ENCODE measurements at regions not wholly inside any gene's neighbourhood (a gene's known extent, or its start where the extent isn't known, plus 50 kb on each side); places are given as distances from the start of the nearest gene placed in this dataset.
A peak's percentile ranks its signal among the peaks of the same experiment; 100 is the strongest.
"Not testable (repeated sequence)": the region's sequence is repeated elsewhere in the genome, so short reads cannot be mapped to it uniquely, and the experiment has no call there.

DNA sequence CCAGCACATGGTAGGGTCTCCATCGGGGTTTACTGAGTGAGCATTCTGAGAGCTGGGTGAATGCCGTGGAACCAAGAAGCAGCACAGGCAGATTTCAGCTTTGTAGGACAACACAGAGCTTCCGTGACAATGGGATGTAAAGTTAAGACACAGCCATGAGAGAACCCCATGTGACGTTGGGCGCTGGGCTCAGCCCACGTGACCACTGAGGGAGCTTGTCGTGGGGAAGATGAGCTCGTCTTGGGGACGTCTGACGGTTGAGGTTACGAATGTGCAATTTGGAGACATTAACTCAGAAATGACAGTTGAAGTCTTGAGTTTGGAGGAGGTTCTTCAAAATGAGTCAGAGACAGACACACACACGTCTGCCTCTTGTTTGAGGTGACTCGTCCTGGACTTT is 51.5 kb upstream of the MUC20 start:
- not testable (repeated sequence) for H3K4me3 ChIP-seq (ENCODE audit: low read depth in 1 of 2, low read length in 2 of 2); H3K4me1 ChIP-seq (ENCODE audit: control insufficient read depth in 1 of 2, insufficient read depth in 2 of 2, low read length in 2 of 2); H3K9ac ChIP-seq (ENCODE audit: low read depth in 1 of 2, low read length in 2 of 2); H3K27me3 ChIP-seq (ENCODE audit: control insufficient read depth in 1 of 2, insufficient read depth in 2 of 2, low read length in 2 of 2); H3K27ac ChIP-seq (ENCODE audit: low read depth, low read length); H3K9me3 ChIP-seq (ENCODE audit: control insufficient read depth in 1 of 2, low read length in 2 of 2)
- H3K36me3 ChIP-seq (ENCODE audit: control insufficient read depth in 1 of 2, insufficient read depth in 2 of 2, low read length in 2 of 2), result peaks cover 4 to 52% of the 10 kb centered on the region in 2 donors

GRCh38 chr3:195668131-195668766 is 52.5 kb upstream of the MUC20 start:
- not testable (repeated sequence) for H3K27me3 ChIP-seq (ENCODE audit: control insufficient read depth in 1 of 2, insufficient read depth in 2 of 2, low read length in 2 of 2); H3K27ac ChIP-seq (ENCODE audit: low read depth, low read length); H3K9me3 ChIP-seq (ENCODE audit: control insufficient read depth in 1 of 2, low read length in 2 of 2); H3K4me1 ChIP-seq (ENCODE audit: control insufficient read depth in 1 of 2, insufficient read depth in 2 of 2, low read length in 2 of 2); H3K4me3 ChIP-seq (ENCODE audit: low read depth in 1 of 2, low read length in 2 of 2); H3K9ac ChIP-seq (ENCODE audit: low read depth in 1 of 2, low read length in 2 of 2)
- H3K36me3 ChIP-seq (ENCODE audit: control insufficient read depth in 1 of 2, insufficient read depth in 2 of 2, low read length in 2 of 2), result peaks cover 3 to 46% of the 10 kb centered on the region in 2 donors

GRCh38 chr3:195665311-195665710 is 55.5 kb upstream of the MUC20 start:
- not testable (repeated sequence) for H3K4me1 ChIP-seq (ENCODE audit: control insufficient read depth in 1 of 2, insufficient read depth in 2 of 2, low read length in 2 of 2); H3K27ac ChIP-seq (ENCODE audit: low read depth, low read length); H3K4me3 ChIP-seq (ENCODE audit: low read depth in 1 of 2, low read length in 2 of 2); H3K9ac ChIP-seq (ENCODE audit: low read depth in 1 of 2, low read length in 2 of 2); H3K9me3 ChIP-seq (ENCODE audit: control insufficient read depth in 1 of 2, low read length in 2 of 2); H3K27me3 ChIP-seq (ENCODE audit: control insufficient read depth in 1 of 2, insufficient read depth in 2 of 2, low read length in 2 of 2)
- H3K36me3 ChIP-seq (ENCODE audit: control insufficient read depth in 1 of 2, insufficient read depth in 2 of 2, low read length in 2 of 2), result peaks cover 0 to 29% of the 10 kb centered on the region in 2 donors

GRCh38 chr3:195664131-195664530 is 56.6 kb upstream of the MUC20 start:
- H3K9ac ChIP-seq (ENCODE audit: low read depth in 1 of 2, low read length in 2 of 2); H3K9me3 ChIP-seq (ENCODE audit: control insufficient read depth in 1 of 2, low read length in 2 of 2); H3K27me3 ChIP-seq (ENCODE audit: control insufficient read depth in 1 of 2, insufficient read depth in 2 of 2, low read length in 2 of 2); H3K4me3 ChIP-seq (ENCODE audit: low read depth in 1 of 2, low read length in 2 of 2); H3K27ac ChIP-seq (ENCODE audit: low read depth, low read length); H3K4me1 ChIP-seq (ENCODE audit: control insufficient read depth in 1 of 2, insufficient read depth in 2 of 2, low read length in 2 of 2): not testable (repeated sequence)
- peaks cover 0 to 27% of the 10 kb centered on the region in 2 donors for H3K36me3 ChIP-seq (ENCODE audit: control insufficient read depth in 1 of 2, insufficient read depth in 2 of 2, low read length in 2 of 2)

DNA sequence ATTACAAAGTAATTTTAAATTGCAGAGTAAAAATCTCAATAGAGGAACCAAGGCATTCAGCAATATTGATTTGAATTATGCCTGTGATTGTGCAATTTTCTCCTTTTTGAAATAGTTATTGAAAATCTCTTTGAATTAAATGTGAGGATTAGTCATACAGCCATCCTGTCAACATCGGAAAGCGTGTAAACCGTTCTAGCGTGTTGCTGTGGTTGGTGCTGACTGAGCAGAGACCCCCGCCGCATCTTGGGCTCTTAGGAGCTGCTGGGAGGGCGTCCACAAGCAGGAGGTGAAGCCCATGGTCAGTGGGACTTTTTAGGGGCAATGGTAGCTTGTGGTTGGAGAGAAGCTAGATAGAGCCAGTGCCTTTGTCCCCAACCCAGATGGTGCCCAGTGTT is 61.6 kb upstream of the MUC20 start:
- not testable (repeated sequence) for H3K36me3 ChIP-seq (ENCODE audit: control insufficient read depth in 1 of 2, insufficient read depth in 2 of 2, low read length in 2 of 2); H3K4me1 ChIP-seq (ENCODE audit: control insufficient read depth in 1 of 2, insufficient read depth in 2 of 2, low read length in 2 of 2); H3K27ac ChIP-seq (ENCODE audit: low read depth, low read length); H3K27me3 ChIP-seq (ENCODE audit: control insufficient read depth in 1 of 2, insufficient read depth in 2 of 2, low read length in 2 of 2); H3K9ac ChIP-seq (ENCODE audit: low read depth in 1 of 2, low read length in 2 of 2); H3K9me3 ChIP-seq (ENCODE audit: control insufficient read depth in 1 of 2, low read length in 2 of 2)
- H3K4me3 ChIP-seq (ENCODE audit: low read depth in 1 of 2, low read length in 2 of 2), result peak overlapping the region in 1 of 2 donors; percentile 28

DNA sequence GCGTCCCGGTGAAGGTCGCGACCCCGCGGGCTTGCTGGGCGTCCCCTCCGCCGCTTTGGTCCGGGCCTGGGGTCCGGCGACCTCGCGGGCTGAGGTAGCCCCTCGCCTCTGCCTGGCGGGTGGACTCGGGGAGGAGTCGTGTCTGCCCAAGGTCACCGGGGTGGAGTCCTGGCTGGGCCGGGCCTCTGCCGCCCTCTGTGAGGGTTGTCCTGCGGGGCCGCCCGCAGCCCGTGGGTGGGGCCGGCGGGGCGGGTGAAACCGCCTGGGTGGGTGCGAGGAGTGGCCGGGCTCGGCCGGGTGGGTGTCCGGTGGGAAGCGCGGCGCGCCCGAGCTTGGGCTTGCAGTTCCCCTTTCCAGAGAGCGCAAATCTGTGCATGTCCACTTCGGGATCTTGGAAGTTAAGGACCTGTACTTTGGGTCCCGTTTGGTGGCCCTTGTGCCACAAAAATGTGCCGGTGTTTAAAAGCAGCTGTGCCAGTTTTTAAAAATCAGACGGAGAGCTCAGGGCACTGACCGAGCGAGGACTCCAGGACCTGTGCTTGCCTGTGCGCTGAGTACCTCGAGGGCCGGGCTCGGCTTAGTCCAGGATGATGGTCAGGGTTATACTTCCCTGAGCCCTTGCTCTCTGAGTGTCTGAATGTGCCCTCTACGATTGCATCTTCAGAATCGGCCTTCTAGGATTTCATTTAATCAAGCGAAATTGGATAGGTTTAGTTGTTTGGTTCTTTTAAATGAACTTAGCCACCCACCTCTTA is 62.2 kb upstream of the MUC20 start:
- not testable (repeated sequence) for H3K36me3 ChIP-seq (ENCODE audit: control insufficient read depth in 1 of 2, insufficient read depth in 2 of 2, low read length in 2 of 2); H3K4me1 ChIP-seq (ENCODE audit: control insufficient read depth in 1 of 2, insufficient read depth in 2 of 2, low read length in 2 of 2); H3K9ac ChIP-seq (ENCODE audit: low read depth in 1 of 2, low read length in 2 of 2); H3K9me3 ChIP-seq (ENCODE audit: control insufficient read depth in 1 of 2, low read length in 2 of 2); H3K27me3 ChIP-seq (ENCODE audit: control insufficient read depth in 1 of 2, insufficient read depth in 2 of 2, low read length in 2 of 2); H3K27ac ChIP-seq (ENCODE audit: low read depth, low read length)
- H3K4me3 ChIP-seq (ENCODE audit: low read depth in 1 of 2, low read length in 2 of 2), result peak overlapping the region in 1 of 2 donors; percentile 28

- not testable (repeated sequence) for H3K4me1 ChIP-seq (ENCODE audit: control insufficient read depth in 1 of 2, insufficient read depth in 2 of 2, low read length in 2 of 2); H3K27me3 ChIP-seq (ENCODE audit: control insufficient read depth in 1 of 2, insufficient read depth in 2 of 2, low read length in 2 of 2); H3K9me3 ChIP-seq (ENCODE audit: control insufficient read depth in 1 of 2, low read length in 2 of 2); H3K36me3 ChIP-seq (ENCODE audit: control insufficient read depth in 1 of 2, insufficient read depth in 2 of 2, low read length in 2 of 2)
- H3K4me3 ChIP-seq (ENCODE audit: low read depth in 1 of 2, low read length in 2 of 2), result peak overlapping the region; percentile 50 to 63
- H3K27ac ChIP-seq (ENCODE audit: low read depth, low read length), result peak overlapping the region; percentile 62
- H3K9ac ChIP-seq (ENCODE audit: low read depth in 1 of 2, low read length in 2 of 2), result peak overlapping the region; percentile 43 to 51
Measured at GRCh38 chr3:195657475-195658372, 63.1 kb upstream of the MUC20 start.

DNA sequence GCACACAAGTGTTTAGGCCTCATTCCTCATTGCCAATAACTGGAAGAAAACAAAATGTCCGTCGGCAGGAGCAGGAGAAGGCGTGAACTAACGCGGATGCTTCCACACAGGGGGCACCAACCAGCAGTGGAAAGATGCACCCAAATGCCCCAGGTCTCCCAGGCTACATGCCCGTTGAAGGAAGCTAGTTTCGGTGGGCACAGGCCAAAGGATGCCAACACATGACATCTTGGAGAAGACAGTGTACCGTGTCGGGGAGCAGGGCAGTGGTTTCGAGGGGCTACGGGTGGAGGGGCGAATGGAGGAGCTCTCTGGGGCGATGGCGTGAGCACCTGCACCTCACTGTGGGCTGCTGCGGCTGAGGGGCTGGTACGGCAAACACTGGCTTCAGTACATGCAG is 64.7 kb upstream of the MUC20 start:
- not testable (repeated sequence) for H3K4me1 ChIP-seq (ENCODE audit: control insufficient read depth in 1 of 2, insufficient read depth in 2 of 2, low read length in 2 of 2); H3K27me3 ChIP-seq (ENCODE audit: control insufficient read depth in 1 of 2, insufficient read depth in 2 of 2, low read length in 2 of 2)

GRCh38 chr3:195654746-195655145 is 66.0 kb upstream of the MUC20 start:
- H3K9ac ChIP-seq (ENCODE audit: low read depth in 1 of 2, low read length in 2 of 2); H3K9me3 ChIP-seq (ENCODE audit: control insufficient read depth in 1 of 2, low read length in 2 of 2); H3K4me1 ChIP-seq (ENCODE audit: control insufficient read depth in 1 of 2, insufficient read depth in 2 of 2, low read length in 2 of 2); H3K27ac ChIP-seq (ENCODE audit: low read depth, low read length); H3K36me3 ChIP-seq (ENCODE audit: control insufficient read depth in 1 of 2, insufficient read depth in 2 of 2, low read length in 2 of 2); H3K27me3 ChIP-seq (ENCODE audit: control insufficient read depth in 1 of 2, insufficient read depth in 2 of 2, low read length in 2 of 2); H3K4me3 ChIP-seq (ENCODE audit: low read depth in 1 of 2, low read length in 2 of 2): not testable (repeated sequence)

More for the DNA sequence above, 64.7 kb upstream of the MUC20 start:
- not testable (repeated sequence) for H3K4me3 ChIP-seq (ENCODE audit: low read depth in 1 of 2, low read length in 2 of 2); H3K36me3 ChIP-seq (ENCODE audit: control insufficient read depth in 1 of 2, insufficient read depth in 2 of 2, low read length in 2 of 2); H3K9ac ChIP-seq (ENCODE audit: low read depth in 1 of 2, low read length in 2 of 2); H3K27ac ChIP-seq (ENCODE audit: low read depth, low read length); H3K9me3 ChIP-seq (ENCODE audit: control insufficient read depth in 1 of 2, low read length in 2 of 2)

GRCh38 chr3:195654138-195654537 is 66.6 kb upstream of the MUC20 start:
- not testable (repeated sequence) for H3K4me1 ChIP-seq (ENCODE audit: control insufficient read depth in 1 of 2, insufficient read depth in 2 of 2, low read length in 2 of 2); H3K27ac ChIP-seq (ENCODE audit: low read depth, low read length); H3K9ac ChIP-seq (ENCODE audit: low read depth in 1 of 2, low read length in 2 of 2); H3K36me3 ChIP-seq (ENCODE audit: control insufficient read depth in 1 of 2, insufficient read depth in 2 of 2, low read length in 2 of 2); H3K4me3 ChIP-seq (ENCODE audit: low read depth in 1 of 2, low read length in 2 of 2); H3K27me3 ChIP-seq (ENCODE audit: control insufficient read depth in 1 of 2, insufficient read depth in 2 of 2, low read length in 2 of 2); H3K9me3 ChIP-seq (ENCODE audit: control insufficient read depth in 1 of 2, low read length in 2 of 2)
